HG02852 (cell line): ENCODE measurements at regions not wholly inside any gene's neighbourhood (a gene's known extent, or its start where the extent isn't known, plus 50 kb on each side); places are given as distances from the start of the nearest gene placed in this dataset.
A peak's percentile ranks its signal among the peaks of the same experiment; 100 is the strongest.
"Not testable (repeated sequence)": the region's sequence is repeated elsewhere in the genome, so short reads cannot be mapped to it uniquely, and the experiment has no call there.

Source experiments
- ATAC-seq: cut with Tn5 transposase; IDR thresholded peaks from one replicate; pipeline ENCODE4 v1.9.1; 2021; ENCODE audit warnings: mild to moderate bottlenecking, moderate library complexity; ENCODE audit not compliant: unreplicated experiment

DNA sequence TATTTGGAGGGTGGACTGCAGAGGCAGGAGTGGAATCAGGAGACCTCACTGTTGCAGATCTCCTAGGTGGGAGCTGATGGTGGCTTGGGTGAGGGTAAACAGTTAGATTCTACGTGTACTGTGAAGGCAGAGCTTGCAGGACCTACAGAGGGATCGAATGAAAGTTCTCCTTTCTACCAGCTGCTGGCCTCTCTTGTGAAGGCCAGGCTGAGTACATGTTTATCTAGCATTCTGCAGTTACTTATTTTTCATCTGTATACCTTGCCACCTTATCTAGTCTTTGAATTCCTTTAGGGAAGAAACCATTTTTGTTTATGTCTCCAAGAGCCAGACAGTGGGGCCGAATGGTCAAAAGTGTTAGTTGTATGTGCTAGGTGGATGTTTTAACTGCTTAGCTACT, 57.6 kb downstream of the PTTG1 start:
- ATAC-seq = no peak

DNA sequence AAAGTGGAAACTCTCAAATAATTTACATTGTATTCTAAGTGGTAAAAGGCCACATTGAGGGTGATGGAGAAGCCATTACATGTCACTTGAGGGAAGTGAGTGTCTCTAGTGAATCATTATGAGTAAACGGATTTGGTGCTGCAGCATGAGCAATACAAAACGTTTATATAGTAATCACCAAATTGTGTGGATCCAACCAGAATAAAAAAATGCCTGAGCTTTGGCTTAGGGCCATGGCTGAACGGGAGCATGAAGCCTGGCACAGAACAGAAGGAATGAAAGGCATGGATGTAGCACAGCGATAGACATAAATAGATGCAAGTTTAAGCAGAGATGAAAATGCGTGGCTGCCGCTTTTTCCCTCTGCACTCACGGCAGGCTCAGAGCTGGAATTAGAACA, 58.3 kb downstream of the PTTG1 start:
- ATAC-seq = no peak

DNA sequence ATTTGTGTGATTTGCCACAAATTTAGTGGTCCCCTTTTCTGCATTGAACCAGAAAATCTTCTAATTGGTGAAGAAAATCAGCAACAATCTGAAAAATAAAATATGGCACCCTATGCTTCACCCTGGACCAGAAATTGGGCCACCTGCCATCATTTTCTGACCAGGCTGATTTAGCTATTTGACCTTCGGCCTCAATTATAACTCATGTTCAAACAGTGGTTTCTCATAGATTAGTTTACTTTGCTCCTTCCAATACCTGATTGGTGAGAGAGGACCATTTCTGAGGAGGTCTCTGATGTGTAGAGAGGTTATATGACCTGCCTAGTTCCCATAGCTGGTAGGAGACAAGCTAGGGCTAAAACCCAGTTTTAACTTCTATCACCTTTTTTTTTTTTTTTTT, 59.0 kb downstream of the PTTG1 start:
- no peak for ATAC-seq

DNA sequence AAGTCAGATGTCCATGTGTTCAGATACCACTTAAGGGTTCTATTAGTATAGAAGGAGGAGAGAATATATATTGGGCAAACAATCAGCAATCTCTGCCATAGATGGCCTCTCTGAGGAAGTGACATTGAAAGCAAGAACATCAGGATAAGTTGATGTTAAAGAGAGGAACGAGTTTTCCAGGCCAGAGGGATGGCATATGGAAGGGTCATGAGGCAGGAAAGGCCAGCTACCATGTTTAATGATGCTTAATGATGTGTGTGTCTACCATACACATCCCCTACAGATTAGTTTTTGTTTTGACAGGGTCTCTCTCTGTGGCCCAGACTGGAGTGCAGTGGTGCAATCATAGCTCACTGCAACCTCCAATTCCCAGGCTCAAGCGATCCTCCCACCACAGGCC, 63.0 kb downstream of the PTTG1 start:
- no peak for ATAC-seq

DNA sequence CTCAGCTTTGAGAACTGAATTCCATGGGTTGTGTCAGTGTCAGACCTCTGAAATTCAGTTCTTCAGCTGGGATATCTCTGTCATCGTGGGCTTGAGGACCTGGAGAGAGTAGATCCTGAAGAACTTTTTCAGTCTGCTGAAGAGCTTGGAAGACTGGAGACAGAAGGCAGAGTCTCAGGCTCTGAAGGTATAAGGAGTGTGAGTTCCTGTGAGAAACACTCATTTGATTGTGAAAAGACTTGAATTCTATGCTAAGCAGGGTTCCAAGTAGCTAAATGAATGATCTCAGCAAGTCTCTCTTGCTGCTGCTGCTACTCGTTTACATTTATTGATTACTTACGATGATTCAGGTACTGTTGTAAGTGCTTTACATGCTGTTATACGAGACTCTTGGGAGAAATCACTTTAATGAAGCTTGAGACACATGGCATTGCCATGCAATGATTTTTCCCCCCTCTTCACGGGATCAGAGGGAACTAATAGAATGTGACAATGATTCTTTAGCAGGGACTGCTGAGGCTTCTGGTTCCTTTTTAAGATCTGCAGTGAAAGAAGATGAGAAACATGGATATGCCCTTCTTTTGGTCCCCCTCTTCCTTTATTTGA, 63.8 kb downstream of the PTTG1 start:
- no peak for ATAC-seq

DNA sequence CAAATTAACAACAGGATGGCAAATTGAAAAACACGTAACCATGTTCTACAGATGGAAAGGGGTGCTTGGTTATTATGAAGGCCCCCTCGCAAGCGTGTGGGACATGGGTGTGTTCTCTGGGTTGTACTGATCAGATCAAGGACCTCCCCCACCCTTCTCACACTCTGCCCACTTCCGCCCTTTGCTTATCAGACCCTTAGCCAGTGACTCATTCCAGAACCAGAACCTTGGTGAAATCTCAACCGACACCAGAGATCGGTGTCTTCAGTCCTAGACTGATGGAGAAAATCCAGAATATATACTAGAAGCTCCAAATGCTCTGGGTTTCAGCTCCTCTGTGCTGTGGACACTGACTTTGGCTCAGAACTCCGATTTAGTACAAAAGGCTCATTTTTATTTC, 64.9 kb downstream of the PTTG1 start:
- ATAC-seq = peak; percentile 56

DNA sequence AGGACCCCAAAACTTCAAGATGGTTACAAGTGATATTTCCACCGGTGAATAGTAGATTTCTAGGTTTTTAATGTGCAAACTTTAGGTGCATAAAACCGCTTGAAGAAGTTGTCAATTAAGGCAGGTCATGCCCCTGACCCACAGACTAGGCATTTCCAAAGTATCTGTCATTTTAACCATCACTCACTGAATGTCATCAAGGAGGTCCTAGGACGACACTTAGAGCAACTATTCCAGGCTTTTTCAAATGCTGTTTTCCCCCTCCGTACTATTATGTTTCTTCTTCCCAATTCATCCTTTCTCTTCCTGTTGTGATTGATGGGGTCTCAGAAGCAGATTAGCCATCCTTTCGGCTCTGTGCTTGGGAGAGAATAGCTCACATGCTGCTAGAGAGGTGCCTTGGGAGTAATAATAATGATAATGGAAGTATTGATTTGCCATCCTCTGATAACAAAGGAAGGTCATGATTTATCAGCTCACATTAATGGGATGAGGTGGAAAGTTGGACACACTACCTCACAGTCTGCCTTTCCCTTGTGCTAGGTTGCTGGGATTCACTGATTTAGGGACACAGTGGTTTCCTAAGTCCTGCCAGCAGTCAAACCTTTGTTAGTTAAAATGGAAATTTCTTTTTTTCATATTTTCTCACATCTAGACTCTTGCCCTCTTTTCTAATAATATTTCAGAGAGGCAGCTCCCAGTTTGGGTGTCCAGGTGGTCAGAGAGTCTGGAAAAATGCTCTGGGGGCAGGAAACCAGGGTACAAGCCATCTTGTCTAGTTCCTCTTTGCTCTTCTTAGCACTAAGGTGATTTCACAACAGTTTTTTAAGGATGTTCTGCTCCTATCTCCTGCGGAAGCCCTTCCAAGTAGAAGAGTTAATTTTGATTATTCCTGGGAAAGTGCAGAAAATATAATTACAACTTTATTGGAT, 67.0 kb downstream of the PTTG1 start:
- ATAC-seq = no peak

DNA sequence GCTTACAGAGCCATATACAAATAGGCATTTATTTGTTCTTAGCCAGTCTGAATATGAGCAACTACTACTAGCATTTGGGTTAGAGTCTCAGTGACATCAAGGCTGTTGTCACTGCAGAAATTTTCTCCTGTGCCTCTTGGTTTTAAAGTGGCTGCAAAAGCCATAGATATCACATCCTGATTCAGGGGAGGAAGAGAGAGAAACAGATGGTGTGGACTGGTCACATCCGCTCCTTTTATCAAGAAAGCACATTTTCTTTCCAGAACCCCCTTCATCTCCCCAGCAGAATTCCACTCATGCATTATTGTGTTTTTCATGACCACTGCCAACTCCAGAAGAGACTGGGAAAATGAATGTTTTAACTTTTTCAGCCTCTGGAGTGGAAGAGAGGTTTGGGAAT, 69.8 kb downstream of the PTTG1 start:
- no peak for ATAC-seq

DNA sequence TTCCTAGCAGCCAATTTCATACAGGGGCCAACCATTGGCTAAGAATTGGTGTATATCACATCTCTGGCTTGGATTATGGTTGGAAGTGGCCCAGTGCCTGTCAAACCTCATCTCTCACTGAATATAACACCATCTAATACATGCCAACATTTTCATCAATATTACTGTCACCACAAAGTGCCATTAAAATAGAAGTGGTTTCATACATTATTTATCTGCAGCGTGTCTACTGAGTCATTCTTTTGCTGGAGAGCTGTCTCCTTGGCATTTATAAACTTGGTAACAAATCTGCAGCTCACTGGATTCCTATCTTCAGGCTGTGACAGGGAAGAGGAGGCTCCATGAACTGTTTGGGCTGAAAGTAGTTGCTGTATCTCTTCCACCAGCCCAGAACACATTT, 70.9 kb downstream of the PTTG1 start:
- ATAC-seq = no peak

DNA sequence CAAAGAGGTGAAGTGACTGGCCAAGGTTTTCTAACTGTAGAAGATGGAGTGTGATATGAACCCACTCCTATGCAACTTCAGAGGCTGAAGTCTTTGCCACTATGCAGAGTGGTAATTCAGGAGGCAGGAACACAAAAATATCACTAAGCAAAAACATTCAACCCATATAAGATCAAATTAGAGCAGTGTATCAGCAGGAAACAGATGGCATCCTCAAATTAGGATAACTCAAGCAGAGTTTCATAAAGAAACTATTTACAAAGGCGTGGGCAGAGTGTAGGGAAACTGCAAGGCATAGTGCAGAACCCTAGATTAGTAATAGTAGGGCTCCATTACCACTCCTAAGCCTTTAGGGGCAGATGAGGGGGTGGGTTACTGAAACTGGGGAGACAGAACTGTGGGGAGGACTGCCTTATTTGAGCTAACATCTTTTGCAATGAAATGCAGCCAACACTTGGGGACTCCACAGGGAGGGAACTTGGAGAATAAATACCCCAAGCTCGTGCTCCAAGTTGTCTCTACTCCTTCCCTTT, 72.2 kb downstream of the PTTG1 start:
- ATAC-seq = no peak

DNA sequence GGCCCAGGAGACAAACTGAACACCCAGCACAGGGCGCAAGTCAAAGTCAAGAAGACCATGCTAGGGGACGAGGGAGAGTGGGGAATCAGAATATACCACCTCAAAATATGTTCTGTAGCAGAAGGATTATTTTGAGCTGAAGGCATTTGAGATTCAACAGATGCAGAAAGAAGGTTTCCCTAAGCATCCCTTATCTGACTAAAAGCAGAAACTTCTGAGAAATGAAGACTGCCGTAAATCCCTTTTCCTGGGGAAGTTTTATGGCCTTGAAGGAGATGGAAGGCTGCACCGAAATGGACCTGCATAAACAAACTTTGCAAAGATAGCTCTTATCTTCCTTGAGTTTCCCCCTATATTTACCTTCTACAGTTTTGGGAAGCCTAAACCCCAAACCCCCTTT, 72.8 kb downstream of the PTTG1 start:
- ATAC-seq = no peak

DNA sequence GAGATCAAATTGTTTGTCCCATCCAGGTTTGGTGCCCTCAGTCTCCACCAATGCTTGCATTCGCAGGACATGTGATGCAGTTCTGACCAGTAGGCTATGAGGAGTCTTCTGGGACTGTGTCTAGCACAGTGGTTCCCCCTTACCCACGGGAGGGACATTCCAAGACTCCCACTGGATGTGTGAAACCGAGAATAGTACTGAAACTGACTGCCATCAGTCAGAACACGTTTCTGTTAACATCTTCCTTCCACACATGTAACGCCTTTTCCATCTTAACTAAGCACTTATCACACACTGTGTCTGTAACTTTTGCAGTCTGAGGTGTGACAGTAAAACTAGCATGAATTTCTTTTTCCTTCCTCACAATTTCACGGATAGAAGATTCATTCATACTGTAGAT, 74.7 kb downstream of the PTTG1 start:
- ATAC-seq = peak; percentile 60

DNA sequence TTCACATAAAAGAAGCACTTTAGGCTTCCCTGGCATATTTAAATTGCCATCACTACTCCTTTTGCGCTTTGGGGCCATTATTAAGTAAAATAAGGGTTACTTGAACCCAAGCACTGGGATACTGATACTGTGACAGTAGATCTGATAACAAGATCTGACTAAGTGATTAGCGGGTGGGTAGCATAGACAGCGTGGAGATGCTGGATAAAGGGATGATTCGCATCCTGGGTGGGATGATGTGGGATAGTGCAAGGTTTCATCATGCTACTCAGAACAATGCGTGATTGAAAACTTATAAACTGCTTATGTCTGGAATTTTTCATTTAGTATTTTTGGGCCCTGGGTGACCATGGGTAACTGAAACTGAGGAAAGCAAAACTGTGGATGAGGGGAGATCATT, 75.1 kb downstream of the PTTG1 start:
- ATAC-seq = no peak

DNA sequence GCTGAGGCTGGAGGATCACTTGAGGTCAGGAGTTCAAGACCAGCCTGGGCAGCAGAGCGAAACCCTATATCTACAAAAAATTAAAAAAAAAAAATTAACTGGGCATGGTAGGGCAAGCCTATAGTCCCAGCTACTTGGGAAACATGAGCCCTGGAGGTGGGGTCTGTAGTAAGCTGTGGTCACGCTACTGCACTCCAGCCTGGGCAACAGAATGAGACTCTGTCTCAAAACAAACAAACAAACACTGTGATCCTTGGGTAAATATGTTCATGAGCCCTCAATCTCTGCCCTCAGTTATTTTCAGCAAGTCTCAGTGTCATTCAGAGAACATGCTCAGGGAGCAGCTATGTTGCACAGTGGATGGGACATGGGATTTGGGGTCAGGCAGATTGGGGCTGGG, 76.2 kb downstream of the PTTG1 start:
- no peak for ATAC-seq

DNA sequence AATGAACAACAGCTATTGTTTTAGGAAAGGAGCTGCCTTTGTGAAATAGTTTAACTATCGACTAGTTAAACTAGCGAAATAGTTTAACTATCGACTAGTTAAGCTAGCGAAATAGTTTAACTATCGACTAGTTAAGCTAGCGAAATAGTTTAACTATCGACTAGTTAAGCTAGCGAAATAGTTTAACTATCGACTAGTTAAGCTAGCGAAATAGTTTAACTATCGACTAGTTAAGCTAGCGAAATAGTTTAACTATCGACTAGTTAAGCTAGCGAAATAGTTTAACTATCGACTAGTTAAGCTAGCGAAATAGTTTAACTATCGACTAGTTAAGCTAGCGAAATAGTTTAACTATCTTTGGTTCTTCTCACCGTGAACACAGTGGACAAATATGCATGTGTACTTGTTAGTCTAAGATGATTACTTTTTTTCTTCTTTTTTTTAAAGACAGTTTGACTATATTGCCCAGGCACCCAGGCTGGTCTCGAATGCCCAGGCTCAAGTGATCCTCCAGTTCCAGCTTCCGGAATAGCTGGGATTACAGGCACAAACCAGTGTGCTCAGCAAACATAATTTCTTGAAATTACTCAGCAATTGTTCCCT, 76.9 kb downstream of the PTTG1 start:
- not testable (repeated sequence) for ATAC-seq

DNA sequence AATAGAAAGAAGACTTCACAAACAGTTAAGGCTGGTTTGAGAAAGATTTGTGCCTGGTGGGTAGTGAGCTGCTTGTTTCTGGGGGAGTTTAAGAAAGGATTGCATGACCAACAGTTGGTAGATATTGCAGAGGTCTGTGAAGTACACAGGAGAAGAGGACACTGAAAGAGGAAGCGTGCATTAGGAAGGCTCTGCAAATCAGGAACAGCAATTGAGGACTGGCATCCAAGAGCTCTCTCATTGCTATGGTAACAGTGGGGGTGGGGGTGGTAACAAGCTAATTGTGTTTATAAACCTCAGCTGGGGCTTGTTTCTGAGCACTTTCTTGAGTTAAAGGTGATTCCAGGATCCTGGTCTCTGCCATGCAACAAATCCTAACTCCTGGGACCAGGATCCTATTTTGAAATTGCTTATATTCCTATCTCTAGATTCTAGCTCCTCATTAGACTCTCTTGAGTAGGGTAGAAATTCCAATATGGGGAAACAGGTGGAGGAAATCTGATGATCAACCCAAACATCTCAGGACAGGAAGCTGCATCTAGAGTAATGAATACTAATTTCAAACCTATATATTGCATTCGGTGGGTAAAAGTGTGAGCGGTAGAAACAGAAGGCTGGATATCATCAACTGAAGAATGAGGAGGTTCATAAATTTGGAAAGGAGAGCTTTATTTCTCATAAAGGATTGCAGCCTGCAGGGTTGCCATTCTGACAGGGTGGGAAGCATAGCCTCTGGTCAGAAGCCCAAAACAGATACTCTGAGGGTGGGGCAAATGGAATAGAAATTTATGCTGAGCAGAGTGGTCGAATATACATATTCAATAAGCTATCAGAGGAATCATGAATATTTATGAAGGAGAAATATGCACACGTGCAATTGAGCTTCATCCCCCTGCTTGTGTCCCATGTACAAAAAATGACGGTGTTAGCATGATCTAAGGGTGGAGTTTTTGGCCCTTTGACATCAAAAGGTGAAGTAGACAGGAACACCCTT, 79.4 kb downstream of the PTTG1 start:
- peak; percentile 36 for ATAC-seq

DNA sequence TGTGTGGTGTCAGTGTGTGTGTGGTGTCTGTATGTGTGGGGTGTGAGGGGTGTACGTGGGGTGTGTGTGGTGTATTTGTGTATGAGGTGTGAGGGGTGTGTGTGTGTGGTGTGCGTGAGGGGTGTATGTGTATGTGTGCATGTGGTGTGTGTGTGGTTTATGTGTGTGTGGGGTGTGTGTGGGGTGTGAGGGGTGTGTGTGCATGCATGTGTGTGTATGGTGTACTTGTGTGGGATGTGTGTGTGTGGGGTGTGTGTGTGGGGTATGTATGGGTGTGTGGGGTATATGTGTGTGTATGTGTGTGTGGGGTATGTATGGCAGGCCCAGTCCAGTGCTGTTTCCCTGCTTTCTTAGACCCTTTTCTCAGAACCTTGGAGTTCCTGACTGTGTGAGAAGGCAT, 83.3 kb downstream of the PTTG1 start:
- ATAC-seq = no peak

DNA sequence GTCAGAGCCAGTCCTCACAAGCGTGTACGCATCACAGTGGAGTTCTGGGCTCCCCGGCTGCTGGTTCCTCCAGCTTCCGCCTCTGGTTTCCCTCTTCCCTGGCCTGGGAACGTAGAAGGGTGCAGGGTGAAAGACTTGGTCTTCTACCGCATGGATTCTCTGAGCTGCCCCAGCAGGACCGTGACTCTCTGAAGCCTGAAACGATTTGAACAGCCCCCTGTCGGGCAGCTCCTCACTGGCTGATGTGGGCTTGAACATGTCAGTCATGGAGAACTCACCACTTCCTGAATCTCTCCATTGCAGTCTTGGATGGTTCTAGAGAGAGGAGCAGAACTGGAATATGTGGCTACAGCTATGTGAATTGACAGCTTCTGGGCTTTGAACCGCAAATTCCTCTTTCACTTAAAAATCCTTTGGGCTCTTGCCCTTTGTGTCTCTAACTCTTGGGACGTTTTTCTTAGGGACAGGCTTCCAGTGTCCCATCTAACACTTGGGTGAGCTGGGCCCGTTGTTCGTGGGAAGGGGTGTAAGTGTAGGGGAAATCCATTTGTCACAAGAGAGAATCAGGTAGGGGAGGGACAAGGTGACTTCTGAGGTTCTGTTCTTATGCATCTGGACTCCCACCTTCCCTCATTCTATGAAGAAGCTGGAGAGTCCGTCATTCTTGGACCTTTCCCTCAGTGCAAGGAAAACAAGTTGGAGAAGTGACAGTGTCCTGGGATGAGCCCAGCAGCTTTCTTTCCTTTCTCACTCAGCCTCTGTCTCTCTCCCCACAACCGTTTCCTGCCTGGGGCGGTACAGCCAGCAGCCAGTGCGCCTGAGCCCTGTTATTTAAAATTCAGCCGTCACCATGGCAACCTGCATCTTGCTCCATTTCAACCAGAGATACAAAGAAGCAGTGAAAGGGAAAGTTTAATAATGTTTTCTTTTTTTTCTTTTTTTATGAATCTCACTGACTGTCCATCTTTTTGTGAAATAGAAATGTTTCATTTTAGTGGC, 84.7 kb downstream of the PTTG1 start:
- ATAC-seq = peak; percentile 75

DNA sequence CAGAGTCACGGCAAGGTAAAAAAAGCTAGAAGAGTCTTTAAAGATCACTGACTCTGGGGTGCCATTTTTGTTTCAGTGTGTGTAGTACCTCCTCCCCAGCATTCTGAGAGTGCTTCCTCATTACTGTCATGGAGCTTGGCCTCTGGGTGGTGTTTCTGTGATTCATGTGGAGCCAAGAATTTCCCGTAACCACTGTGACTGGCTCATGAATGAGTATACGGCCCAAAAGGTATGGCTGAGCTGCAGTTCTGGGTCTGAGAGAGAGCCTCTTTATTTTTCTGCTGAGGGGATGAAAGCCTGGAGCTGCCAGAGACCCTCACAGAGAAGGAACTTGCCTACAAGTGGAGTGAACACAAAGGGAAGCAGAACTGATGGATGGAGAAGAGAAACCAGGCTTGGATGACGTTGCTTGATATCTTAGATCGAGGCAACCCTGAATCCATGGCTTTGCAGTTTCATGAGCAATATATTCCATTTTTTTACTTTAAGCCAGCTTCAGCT, 85.6 kb downstream of the PTTG1 start:
- peak; percentile 48 for ATAC-seq
